Fibroblast of upper back skin (primary cell): ENCODE measurements at regions not wholly inside any gene's neighbourhood (a gene's known extent, or its start where the extent isn't known, plus 50 kb on each side); places are given as distances from the start of the nearest gene placed in this dataset.
A peak's percentile ranks its signal among the peaks of the same experiment; 100 is the strongest.
"Not testable (repeated sequence)": the region's sequence is repeated elsewhere in the genome, so short reads cannot be mapped to it uniquely, and the experiment has no call there.

ENCODE experiments used
- DNase-seq: peaks from one replicate; pipeline ENCODE4 v3.0.0-alpha.2; 2013

DNA sequence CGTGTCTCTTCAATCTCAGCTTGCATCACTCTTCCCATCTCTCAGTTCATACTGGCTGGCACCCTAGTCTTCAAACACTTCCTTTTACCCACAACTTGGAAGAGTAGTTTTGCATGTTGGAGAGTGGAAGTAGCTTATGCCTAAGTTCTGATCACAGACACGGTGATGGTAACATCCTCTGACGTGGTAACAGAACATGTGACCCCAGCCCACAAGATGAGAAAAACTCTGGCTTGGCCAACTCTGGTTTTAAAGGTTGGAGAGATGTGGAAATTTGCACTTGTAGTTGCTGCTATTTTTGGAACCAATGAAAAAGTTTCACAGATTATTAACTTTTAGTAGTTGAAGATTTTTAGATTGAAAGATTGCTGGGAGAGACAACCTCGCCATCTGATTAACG lies 155.4 kb upstream of the SLC35G4 start:
- DNase-seq, result no peak

DNA sequence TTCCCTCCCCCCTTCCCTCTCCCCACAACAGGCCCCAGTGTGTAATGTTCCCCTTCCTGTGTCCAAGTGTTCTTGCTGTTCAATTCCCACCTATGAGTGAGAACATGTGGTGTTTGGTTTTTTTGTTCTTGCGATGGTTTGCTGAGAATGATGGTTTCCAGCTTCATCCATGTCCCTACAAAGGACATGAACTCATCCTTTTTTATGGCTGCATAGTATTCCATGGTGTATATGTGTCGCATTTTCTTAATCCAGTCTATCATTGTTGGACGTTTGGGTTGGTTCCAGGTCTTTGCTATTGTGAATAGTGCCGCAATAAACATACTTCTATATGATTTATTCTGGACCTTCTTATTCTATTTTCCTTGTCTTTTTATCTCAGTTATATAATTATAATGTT lies 165.2 kb upstream of the SLC35G4 start:
- DNase-seq, result not testable (repeated sequence)

DNA sequence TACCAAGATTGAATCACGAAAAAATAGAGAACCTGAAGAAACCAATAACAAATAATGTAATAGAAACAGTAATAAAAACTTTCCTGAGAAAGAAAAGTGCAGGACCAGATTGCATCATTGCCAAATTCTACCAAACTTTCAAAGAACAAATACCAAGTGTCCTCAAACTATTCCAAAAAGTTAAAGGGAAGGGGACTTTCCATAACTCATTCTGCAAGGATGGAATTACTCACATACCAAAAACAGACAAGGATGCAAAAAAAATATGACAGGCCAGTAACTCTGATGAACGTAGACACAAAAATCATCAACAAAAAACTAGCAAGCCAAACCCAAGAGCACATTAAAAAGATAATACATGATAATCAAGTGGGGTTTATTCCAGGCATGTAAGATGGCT lies 172.3 kb upstream of the SLC35G4 start:
- peak; percentile 38 for DNase-seq

DNA sequence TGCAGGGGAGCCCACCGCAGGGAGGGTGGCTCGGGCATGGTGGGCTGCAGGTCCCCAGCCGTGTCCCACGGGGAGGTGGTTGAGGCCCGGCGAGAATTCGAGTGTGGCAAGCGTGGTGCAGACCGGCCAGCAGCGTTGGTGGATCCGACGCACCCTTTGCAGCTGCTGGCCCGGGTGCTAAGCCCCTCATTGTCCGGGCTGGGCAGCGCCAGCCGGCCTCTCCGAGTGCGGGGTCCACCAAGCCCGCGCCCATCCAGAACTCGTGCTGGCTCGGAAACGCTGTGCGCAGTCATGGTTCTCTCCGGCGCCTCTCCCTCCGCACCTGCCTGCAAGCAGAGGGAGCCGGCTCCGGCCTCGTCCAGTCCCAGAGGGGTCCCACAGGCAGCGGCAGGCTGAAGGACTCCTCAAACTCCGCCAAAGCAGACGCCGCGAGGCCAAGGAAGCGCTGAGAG lies 177.0 kb upstream of the SLC35G4 start:
- DNase-seq, result no peak

DNA sequence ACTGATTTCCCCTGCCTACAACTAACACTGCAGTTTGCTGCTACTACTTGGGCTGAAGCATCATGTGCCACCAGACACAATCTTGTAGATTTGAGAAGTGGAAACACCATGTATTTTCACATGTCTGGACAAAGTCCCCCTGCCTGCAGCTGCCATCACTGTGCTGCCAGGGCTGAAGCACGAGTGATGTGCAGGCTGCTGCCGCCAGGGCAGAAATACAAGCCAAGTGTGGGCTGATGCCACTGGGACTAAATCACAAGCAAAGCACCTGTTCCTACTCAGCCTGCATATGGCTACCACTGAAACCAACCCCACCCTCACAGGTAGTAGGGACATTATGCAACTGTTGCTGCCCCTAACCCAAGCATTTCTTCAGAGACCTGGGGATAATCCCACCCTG lies 179.5 kb upstream of the SLC35G4 start:
- DNase-seq, result no peak

DNA sequence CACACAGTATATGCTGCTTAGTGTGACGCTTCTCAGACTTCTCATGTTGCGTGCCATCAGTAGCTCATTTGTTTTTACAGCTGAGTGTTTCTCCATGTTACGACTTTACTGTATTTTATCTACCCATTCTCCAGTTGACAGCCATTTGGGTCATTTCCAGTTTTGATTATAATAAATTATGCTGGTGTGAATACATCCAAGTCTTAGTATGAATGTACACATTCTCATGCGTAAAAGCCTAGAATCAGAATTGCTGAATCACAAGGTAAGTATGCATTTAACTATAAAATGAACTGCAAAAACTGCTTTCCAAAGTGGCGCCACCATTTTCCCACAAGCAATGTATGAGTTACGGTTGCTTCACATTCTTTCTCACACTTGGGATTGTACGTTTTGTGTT lies 184.2 kb upstream of the SLC35G4 start:
- peak; percentile 69 for DNase-seq

DNA sequence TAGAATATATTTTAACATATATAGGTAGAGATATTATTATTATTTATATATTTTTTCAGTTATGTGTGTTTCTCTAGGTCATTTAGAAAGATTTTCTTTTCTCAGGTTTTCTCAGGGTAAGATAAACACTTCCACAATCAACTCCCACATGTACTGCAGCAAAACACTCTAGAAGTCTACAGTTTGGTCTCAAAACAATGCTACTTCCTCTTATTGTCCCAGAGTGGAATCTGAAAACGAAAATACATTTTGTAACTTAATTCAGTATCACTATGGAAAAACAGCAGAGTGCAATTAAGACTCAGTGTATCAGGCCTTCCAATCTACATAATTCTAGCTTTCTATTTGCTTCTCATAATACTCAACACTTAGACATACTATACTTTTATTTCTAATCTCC lies 190.1 kb upstream of the SLC35G4 start:
- DNase-seq, result no peak

DNA sequence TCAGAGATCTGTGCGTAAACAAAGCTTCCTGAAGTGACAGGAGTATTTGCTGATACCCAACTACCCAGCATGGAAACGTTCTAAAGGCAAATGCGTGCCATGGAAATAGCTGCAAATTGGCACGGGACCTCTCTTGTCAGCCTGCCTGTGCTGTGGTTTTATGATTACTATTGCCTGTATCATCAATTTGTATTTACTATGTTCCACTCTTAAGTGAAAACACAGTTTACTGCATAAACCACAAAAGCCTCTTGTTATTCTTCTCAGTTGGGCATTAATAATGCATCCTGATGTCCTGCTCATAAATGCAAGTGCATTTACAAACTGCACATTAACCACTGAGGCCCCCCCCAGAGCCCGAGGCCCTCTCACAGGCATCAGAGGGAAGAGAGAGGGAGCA lies 196.6 kb upstream of the SLC35G4 start:
- no peak for DNase-seq

DNA sequence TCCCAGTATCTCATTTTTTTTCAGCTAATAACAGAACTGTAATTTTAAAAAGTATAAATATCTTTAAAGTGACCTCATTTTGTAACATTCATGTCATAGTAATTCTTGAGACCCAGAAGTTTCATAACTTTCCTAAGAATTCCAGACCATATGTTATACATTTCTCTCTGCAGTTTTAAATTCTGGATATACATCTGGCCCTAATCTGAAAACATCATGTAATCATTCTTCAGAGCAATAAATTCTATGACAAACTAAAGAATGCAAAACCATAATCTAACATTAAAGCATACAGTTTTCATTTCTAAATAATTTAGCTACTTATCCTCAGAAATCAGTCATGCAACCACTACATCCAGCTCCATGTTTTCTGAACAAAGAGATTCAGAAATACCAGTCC lies 198.3 kb upstream of the SLC35G4 start:
- DNase-seq, result peak; percentile 96

DNA sequence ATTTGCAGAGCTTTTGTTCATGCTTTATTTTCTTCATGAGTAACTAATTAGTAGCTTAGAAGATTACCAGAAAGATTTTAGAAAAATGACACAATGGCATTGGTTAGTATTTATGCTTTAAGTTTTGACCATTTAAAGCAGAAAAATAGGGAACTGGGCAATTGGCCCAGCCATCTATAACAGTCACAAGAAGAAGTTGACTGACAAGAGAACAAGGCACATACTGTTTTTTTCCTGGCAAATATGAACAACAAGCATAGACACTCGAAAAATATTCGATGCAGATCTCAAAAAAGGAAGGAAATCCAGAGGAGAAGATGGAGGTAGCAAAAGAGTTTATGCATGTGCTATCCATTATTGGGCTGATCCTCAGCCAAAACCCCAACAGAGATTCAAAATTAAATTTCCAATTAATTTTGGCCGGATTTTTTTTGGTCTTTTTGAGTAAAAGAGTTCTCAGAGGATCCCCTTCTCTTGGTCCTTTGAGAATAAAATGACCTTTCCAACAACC lies 200.8 kb upstream of the SLC35G4 start:
- DNase-seq, result no peak

DNA sequence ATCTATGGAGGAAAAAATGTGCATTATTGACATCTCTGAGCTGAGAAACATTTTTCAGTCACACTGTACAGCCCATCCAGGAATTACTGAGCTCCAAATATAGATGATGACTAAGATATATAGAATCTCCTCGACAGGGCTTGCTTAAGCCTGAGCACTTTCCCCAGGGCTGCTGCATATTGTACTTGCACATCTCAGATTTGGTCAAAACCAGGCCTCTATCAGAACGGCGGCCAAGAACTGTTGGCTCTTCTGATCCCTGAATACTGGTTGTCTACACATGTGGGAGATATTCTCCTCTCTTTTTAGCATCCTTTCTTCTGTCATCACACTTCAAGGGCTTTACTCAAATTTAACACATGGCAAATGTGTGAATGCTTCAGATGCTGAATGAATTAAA lies 201.5 kb upstream of the SLC35G4 start:
- DNase-seq, result peak; percentile 94

DNA sequence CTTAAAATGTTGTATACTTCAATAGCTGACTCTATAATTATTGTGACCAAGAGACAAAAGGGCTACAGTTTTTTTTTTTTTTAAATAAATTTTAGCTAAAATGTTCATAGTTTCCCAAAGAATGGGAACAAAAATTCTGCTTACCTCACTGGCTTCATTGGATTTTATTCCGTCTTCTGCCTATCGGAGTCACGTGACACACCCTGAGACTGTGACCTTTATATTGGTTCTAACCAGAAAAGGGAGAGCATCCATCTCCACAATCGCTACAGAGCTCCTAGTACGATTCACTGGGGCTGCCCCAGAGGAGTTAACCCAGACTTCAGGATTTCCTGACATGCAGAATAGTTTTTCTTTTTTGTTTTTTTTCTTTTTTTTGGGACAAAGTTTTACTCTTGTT lies 203.6 kb upstream of the SLC35G4 start:
- no peak for DNase-seq

DNA sequence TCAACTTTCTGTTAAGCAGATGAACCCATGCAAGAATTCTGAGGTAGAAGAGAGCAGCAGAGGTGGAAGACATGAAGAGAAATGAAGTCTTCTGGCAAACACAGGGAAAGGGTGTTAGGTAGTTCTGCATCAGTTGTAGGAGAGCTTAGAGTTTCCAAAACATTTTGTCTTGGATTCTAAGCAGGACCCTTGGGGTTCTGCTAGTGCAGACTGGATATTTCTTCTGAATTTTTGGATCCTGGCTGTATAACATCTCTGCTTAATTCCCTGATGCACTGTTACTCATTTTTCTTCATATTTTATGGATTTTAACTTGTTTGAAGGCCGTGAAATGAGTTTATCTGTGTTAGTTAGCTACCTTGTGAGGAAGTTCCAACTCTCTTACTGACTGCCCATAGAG lies 208.7 kb upstream of the SLC35G4 start:
- DNase-seq, result no peak

DNA sequence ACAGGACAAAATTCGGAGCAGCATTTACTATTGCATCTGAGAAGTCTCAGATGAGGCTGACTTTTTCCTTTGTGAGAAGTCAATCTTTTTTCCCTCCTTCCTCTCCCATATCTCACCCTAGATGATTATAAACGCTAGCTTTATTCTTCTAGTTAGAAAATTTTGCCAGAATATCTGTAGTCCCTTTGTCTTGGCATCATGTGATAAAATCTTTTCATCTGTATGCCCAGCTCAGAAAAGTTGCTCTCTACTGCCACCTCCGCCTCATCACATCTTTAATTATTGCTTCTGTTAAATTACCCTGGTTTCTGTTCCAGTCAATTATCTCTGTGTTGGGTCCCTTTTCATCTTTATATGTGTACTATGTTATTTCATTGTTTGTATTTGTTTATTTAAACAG lies 210.8 kb upstream of the SLC35G4 start:
- DNase-seq, result no peak

DNA sequence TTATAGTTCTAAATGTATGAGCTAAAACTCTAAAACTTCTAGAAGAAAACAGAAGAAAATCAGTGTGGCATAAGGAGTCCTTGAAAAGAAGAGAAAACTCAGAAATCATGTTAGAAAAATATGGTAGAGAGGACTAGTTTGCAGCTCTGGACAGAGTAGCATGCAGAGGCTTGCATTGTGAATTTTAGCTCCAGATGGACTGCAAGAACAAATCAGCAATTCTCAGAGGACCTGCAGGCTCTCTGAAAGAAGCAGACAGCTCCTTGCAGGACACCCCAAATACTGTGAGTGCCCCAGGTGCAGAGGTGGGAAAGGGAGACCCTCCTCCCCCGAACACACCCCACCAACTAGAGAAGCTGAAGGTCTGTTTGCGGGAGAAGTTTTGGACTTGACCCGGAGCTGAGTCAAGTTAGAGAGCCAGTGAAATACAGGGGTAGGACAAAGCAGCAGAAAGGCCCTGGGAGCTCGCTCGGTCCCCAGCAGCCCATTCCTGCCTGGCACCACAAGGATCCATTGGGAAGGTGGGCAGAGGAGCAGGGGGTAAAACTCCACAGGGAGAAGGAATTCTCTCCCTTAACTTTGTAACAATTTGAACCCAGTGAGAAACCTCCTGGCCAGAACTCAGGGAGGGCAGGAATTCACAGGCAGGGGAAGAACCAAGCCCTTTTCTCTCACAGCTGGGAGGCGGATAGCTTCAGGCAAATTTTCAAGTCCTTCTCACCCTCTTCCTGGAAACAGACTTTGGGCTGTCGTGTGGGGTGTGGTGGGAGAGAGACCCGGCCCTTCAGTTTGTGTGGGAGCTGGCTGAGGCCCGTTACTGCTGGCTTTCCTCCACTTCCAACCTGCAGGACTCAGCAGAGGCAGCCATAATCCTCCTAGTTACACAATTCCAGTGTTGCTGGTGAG lies 216.2 kb upstream of the SLC35G4 start:
- no peak for DNase-seq

DNA sequence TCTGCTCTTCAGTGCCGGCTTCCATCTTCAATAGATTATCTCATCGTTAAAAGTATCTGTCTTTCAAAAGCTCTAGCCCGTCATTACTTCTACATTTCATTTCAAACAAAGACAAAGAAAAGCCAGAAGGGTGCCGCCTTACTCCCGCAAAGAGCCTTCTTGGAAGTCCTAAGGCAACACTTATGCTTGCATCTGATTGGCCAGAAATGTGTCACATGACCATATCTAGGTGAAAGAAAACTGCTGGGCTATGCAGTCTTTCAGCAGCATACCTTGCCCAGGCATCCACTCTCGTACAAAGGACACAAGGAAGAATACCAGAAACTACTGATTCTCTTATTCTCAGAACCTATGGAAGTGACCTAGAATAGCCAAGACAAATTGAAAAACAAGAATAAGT lies 217.1 kb upstream of the SLC35G4 start:
- no peak for DNase-seq

DNA sequence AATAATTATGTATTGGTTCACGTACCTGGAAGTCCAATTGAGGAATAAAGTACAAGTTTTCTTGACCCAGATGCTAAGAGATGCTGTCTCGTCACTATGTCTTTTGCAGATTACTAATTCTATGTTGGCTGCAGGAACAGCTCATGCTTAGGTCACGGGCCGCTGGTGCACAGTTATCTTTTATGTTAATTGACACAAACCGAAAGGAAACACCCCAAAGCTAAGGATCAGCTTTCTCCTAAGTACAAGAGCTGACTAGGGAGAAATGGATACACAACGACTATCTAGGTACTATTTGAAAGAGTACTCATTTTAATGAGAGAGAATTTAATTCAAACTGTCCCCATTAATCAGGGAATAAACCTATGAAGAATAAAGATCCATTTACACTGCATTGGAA lies 217.7 kb upstream of the SLC35G4 start:
- DNase-seq, result no peak

DNA sequence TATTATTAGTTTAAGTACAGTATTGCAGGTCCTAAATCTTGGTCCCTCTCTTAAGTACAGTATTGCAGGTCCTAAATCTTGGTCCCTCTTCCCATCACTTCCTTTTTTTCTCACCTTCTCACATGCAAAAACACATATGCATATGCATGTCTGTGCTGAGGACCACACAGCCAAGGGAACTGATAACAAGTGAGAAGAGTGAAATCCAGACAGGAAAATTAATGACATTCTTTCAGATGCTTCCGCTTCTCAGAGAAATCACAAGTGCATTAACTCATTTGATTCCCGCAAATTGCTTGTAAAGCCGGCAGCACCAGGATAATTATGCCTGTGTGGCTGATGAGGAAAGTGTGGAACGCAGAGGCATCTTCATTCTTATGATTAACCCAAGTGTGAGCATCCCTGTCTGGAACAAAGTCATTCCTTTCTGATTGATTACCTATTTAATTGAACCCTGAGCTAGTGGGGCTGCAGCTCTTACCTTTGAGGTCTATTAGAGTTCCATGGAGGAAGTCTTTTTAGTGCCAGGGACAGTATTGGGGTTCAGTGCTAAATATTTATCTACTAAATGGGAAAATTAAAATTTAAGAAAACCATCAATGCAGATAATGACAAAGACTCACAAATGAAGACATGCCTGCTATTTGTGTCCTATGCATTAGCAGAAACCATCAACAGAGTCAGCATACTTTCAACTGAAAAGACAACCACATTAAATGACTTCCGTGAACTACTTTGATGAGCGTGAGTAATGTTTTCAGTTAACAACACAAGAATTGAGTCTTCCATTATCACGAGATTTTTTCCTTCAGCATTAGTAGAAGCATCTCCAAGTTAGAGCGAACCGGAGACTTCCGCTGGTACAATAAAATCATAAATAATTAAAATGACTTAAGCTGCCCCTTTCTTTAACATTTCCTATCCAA lies 220.4 kb upstream of the SLC35G4 start:
- DNase-seq, result no peak

DNA sequence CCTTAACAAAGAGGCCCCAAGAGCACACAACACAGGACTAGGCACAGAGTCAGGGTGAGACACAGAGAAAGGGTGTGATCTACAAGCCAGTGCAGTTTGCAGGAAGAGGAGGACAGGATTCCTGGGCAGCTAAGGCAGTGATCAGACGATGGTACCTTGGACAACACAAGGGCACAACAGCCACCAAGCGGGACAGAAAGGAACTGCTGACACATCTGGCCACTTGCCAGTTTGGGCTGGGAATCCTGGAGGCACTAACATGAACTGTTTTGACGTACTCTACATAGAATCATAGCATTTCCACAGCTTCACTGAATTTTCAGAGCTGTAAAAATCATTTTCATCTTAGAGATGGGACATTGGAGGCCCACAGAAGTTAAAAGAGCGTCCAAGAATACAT lies 221.5 kb upstream of the SLC35G4 start:
- DNase-seq, result peak; percentile 31

DNA sequence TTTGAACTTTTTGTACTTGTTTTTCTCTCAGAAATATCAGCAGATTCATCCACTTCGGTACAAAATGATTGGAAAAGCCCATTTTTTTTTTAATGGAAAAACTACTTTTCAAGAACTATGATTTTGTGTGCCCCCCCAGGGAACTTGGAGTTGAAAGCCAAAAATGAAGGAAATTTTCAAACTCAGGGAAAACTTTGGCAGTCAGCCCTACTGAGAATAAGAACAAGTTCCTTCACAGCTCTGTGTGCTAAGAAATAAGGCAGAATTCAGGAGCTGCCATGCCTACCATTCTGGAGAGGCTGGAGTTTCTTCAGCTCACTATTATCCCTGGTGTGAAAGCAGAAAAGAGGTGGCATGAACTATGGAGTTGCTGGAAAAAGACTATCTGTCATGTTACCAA lies 226.0 kb upstream of the SLC35G4 start:
- peak; percentile 31 for DNase-seq

DNA sequence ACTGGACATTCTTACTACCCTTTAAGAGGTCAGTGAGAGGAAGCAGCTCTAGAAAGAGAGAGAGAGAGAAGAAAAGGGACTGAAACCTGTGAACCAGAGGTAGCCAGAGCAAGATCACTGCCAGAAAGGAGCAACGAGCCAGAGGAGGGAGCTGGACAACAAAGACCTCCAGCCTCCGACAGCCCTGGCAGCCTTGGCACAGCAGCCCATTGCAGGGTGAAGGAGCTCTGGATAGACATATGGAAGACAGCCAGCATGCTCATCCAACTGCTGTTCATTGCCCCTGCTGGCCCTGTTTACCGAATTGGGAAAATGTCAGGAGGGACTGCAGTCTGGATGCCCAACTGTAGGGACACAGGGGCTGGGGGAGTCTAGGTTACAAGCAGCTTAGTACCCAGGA lies 228.4 kb upstream of the SLC35G4 start:
- DNase-seq, result no peak

DNA sequence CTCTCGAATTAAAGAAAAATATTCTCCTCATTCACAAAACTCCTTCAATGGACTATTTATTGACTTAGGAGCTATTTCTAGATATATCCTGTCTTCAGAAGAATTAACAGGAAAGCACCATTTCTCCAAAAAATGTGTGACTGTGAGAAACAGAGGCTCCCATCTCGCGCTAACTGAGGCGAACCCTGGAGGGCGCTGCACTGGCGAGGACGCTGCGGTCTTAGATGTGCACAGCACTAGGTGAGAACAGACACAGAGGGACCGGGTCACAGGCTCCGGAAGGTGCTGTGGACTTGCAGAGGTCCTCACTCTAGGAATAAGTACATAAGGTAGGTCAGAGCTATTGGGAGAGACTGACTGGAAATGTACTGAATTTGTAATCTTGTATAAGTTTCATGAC lies 229.7 kb upstream of the SLC35G4 start:
- DNase-seq, result no peak

DNA sequence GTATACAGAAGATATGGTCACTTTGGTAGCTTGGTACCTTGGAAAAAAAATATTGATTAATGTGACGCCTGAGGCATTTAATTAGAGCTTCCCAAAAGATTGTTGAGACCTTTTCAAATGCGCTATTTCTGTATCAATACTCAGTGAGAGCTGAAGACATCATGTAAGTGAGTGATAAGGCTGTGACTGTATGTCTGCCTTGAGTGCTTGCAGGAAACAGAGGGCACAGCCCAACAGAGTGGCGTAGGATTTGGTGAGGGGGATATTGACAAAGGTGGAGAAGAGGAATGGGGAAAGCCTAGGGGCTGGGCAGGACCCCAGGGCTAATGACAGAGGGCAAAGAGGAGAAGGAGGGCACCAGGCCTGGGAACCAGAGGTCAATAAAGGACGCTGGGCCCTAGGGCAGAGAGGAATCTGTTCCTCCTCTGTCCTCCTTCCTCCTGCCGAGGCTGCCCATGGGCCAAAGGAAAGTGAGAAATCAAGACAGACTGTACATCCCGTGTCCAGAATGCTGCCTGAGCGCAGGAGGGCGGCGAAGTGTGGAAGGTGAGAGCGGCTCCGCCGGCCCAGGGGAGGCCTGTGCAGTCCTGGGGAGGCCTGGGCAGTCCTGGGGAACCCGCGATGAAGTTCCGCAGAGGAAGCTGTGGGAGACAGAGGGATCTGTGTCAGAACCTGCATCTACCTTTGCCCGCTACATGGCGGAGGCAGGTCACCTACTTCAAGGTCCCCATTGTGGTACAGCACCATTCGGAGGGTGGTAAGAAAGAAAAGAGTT lies 228.6 kb upstream of the PIEZO2 start:
- no peak for DNase-seq
